ENCODE measurements at regions not wholly inside any gene's neighbourhood (a gene's known extent, or its start where the extent isn't known, plus 50 kb on each side); places are given as distances from the start of the nearest gene placed in this dataset.
"Not testable (repeated sequence)": the region's sequence is repeated elsewhere in the genome, so short reads cannot be mapped to it uniquely, and the experiment has no call there.

DNA sequence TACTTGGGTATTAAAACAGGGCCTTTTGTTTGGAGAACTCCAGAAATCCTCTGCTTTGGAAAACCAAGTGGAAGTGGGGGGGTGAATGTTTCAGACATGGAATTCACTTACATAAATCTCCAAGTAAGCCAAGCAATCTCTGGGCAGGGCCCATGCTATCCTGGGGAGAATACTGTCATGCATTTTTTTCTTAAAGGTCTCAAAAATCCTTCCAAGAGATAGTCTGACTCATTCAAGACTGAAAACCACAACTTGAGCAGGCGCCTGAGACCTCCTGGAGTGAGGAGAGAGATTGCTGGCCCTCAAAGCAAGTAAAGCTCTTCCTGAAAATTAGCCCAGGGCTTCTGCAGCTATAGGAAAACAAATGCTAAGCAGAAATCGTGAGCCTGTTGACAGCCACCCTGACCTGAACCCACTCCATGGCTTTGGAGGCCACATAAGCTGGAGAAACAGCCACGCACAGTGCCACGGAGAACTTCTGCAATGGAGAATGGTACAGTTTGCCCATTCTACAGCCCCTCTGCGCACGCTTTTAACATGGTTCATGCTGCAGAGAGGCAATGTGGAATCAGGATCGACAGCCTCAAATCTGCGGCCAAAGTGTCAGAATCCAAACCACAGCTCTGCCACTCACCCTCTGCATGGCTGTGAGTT, 203.1 kb upstream of the AUTS2 start:
- FAIRE-seq, result no peak

DNA sequence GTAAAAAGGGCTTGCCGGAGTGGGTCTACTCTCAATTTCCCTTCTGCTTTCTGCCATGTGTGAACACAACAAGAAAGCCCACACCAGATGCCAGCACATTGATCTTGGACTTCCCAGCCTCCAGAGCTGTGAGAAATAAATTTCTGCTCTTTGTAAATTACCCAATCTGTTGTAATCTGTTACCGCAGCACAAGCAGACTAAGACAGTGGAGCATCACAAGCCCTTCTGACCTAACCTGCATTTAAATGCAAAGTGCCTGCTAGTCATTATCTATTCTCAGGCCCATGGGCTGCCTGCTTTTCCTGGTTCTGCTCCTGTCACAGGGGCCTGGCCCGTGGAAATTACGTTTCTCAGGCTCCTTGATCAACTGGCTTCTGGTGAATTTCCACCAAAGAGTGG, 199.3 kb upstream of the AUTS2 start:
- FAIRE-seq, result no peak

DNA sequence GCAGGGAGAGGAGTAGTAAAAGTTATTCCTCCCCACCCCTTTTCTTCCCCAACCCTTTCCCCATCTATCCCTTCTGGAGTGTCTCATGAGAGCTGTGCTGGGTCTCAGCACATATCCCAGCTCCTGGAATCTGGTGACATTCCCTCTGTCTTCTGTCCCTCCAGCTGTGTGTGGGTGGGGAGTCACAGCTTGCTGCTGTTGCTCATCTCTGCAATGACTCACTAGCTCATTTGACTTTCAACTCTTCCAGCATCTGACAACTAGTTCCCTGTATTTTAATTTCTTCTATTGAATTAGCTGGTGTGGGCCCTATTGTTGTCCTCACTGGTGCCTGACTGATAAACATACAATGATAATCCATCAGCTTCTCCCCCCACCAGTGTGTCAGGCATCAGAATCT, 198.9 kb upstream of the AUTS2 start:
- FAIRE-seq, result no peak

DNA sequence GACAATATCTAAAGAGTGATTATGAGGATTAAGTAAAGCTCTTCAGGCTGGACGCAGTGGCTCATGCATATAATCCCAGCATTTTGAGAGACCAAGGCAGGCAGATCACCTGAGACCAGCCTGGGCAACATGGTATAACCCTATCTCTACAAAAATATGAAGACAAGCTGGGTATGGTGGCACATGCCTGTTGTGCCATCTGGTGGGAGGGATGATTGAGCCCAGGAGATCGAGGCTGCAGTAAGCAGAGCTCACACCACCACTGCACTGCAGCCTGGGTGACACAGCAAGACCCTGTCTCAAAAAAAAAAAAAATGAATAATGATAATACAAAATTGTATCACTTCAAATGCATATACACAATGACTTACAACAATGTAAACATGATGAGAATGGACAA, 195.6 kb upstream of the AUTS2 start:
- FAIRE-seq, result no peak

DNA sequence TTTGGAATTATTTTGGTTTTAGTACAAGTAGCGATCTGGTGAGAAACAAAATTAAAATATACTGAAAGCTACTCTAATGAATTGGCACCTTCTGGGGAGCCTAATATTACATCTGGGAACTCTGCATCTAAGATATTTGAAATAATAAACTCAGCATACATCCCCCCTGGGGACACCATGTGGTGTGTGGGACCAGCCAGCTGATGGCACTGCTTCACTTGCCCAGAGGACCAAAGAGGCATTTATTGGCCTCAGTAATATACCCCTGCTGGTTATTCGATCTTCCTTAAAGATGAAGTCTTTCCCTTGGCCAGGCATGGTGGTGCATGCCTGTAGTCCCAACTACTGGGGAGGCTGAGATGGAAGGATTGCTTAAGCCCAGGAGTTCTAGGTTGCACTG, 195.1 kb upstream of the AUTS2 start:
- no peak for FAIRE-seq

DNA sequence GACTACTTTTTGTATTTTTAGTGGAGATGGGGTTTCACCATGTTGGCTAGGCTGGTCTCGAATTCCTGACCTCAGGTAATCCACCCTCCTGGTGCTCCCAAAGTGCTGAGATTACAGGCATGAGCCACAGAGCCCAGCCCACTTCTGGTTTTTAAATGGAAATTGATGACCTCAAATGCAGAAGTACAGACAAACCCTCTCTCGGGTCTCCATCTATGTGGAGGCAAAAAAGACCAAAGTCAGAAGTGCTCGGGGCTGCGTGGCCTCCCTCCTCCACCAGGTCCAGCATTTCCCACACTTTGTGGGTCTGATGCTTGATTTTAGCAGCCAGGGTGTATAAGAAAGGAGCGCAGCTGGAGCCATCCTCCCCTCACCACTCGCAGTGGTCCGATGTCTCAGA, 187.3 kb upstream of the AUTS2 start:
- FAIRE-seq, result no peak

DNA sequence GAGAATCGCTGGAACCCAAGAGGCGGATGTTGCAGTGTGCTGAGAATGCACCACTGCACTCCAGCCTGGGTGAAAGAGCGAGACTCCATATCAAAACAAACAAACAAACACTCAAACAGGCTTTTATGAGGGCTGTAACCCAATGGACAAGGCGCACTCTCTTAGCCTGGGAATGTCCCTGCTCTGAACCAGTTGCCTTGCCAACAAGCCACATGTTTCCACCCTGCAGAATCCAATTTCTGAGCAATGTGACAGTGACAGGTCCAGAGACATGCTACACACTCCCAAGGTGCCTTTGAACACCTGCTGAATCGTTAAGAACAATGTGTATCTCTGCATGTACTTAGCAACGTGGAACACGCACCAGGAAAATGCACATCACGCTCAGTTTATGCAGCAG, 186.8 kb upstream of the AUTS2 start:
- no peak for FAIRE-seq

DNA sequence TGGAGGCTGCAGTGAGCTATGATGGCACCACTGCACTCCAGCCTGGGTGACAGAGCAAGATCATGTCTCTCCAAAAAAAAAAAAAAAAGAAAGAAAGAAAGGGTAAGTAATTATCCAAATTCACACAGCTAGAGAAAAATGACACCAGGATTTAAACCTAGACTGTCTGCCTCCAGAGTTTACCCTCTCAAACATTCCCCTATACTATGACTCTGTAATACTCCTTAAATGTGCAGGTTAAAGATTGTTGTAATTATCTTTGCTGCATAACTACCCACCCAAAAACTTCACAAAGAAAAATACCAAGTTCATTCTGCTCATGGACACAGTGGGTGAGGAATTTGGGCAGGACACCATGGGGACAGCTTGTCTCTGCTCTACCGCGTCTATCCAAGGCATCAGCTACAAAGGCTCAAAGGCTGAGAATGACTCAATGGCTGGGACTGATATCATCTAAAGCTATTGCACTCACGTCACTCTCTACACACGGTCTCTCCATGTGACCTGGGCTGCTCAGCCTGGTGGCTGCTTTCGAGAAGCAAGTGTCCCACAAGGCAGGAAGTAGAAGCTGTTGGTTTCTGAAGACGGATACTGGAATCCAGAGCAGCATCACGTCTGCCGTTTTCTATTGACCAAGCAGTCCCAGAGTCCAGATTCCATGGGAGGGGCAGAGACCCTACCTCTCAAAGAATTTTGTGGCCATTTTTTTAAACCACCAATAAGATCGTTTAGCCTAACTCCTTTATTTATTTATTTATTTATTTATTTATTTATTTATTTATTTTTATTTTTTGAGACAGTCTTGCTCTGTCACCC, 185.7 kb upstream of the AUTS2 start:
- no peak for FAIRE-seq

DNA sequence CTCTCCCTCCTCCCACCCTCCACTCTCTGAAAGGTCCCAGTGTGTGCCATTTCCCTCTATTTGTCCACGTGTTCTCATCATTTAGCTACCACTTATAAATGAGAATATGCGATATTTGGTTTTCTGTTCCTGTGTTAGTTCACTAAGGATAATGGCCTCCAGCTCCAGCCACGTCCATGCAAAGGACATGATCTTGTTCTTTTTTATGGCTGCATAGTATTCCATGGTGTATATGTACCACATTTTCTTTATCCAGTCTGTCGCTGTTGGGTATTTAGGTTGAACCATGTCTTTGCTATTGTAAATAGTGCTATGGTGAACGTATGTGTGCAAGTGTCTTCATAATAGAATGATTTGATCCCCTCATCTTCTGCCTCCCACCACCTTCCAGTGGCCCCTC, 183.7 kb upstream of the AUTS2 start:
- FAIRE-seq, result no peak

DNA sequence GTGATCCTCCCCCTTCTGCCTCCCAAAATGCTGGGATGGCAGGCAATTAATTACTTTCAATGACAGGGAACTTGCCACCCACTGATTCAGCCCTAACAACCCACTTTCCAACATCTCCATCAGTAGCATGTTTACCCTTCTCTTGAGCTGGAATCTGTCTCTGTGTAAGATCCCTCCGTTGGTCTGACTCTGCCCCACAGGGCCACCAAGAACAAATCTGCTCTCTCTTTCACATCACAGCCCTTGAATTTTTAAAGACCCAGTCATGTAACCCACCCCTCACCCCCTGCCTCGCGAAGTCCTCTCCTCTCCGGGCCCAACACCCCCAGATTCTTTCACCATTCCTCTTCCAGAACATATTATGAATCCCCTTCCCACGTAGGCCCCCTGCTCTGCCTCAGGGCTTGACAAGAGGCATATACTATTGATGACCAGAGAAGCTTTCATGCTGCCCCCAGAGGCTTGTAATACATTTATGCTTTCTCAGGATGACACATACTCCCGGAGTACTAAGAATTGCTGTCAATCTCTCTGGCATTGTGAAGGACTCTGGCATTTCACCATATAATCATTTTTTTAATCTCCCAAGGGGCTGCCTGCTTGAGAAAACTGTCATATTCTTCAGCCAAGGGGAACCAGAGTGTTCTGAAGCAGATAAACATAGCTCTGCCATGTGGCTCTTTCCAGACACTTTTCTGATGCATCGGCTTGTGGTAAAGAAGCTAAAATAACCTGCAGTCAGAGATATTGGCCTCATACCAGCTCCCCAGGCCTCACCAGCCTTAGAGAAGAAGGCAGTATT, 179.2 kb upstream of the AUTS2 start:
- FAIRE-seq, result no peak

DNA sequence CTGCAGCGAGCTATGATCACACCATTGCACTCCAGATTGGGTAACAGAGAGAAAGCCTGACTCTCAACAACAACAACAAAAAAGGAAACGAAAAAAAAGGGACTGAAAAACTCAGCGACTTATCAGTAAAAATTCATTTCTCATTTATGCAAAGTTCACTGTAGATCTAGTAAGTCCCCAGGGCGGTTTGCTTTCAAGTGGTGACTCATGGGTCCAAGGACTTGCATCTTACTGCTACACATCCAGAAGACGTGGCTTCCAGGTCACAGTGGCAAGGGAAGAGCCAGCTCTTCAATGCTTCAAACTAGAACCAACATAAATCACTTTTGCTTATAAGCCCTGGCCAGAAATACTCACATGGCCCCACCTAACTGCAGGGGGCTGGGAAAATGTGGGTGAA, 178.3 kb upstream of the AUTS2 start:
- no peak for FAIRE-seq

DNA sequence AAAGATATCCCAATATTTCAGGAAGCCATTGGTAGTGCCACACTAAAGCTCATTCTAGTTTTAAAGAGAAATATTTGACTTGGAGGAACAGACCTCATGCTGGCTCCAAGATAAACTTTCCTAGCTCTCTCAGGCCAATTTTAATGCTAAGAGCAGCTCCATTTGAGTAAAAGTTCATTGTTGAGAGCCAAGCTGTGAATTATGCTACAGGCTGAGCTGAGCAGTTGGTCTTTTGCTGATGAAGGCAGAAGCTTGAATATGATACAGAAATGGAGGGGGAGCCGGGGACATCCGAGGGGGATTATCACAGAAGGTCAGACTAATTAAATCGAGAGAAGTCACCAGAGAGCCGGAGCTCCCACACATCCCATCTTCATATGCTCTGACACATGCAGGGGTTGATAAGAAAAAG, 175.7 kb upstream of the AUTS2 start:
- no peak for FAIRE-seq

DNA sequence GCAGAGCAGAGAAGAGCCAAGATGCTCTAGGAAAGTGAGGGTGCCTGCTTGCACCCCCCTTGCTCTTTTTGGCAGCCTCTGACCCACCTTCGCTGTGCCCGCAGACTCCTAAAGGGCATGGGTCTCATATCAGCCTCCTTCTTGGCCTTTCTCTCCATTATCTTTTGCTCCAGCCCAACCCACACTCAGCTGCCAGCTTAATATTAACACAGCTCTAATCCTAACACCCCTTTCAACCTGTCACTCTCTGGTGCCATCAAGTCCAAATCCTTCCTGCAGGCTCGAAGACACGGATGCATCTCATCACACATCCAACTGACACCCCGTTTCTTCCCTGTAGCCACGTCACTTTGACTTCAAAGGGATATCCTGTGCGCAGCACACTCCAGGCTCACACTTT, 171.6 kb upstream of the AUTS2 start:
- FAIRE-seq, result no peak

DNA sequence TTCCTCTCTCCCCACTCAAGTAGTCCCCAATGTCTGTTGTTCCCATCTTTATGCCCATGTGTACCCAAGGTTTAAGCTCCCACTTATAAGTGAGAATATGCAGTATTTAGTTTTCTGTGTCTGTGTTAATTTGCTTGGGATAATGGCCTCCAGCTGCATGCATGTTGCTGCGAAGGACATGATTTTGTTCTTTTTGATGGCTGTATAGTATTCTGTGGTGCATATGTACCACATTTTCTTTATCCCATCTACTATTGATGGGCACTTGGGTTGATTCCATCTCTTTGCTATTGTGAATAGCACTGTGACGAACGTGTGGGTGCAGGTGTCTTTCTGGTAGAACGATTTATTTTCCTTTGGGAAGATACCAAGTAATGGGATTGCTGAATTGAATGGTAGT, 170.2 kb upstream of the AUTS2 start:
- no peak for FAIRE-seq

DNA sequence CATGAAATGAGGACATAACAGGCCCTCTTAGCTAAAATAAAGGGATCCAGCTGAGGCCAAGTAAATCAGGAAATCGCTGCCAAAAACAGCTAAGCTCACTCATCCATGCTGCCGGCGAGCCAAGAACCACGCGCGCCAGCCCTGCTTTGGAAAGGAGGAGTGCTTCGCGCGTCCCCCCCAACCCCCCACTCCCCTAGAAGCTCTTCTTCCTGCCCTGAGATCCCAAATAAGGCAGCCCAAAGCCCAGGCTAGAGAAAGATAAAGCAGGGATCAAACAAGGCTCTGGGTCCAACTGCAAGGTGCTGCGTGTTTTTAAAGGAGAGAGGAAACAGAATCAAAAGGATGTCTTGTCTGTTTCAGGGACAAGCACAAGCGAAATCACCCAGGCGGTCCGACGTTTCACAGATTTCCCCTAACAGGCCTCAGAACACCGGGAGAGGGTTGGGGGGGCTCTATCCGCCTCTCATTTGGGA, 168.3 kb upstream of the AUTS2 start:
- FAIRE-seq, result no peak

DNA sequence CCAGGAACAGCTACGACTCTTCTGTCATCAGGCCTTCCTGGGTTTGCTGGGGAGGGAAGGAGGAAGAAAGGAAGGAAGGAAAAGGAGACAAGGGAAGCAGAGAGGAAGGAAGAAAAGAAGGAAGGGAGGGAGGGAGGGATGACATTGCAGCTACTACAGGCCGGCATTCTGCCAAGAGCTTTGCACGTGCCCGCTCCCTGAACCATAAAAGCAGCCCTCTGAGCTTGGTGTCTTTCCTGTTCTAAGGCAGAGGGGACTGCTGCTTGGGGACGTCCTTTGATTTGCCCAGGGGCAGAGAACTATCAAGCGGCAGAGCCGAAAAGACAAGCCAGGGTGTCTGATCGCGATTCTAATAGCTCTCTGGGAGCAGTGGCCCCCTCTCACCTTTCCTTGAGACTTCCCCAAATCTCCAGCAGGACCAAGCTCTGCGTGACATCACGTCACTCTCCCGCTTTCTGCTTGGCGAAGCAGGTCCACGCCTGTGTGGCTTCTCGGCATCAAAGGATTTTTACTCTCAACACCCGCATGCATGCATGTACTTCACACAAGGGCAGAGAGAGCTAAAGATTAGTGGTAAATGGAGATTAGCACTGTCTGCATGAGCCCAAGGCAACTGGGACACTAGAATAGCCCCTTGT, 167.8 kb upstream of the AUTS2 start:
- FAIRE-seq, result no peak

DNA sequence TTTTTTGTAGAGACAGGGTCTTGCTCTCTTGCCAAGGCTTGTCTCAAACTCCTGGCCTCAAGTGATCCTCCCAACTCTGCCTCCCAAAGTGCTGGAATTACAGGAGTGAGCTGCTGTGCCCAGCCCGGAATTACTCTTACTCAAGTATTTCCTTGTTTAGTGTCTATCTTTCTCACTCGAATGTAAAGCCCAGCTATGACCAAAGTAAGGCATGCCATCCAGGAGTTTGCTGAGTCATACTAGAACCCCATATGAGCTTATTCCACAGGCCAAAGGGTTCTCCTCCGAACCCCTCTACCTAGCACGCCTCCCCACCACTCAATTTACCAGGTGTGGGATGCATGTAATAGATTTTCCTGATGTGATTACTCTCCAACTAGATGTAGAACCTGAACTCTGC, 166.6 kb upstream of the AUTS2 start:
- FAIRE-seq, result no peak

DNA sequence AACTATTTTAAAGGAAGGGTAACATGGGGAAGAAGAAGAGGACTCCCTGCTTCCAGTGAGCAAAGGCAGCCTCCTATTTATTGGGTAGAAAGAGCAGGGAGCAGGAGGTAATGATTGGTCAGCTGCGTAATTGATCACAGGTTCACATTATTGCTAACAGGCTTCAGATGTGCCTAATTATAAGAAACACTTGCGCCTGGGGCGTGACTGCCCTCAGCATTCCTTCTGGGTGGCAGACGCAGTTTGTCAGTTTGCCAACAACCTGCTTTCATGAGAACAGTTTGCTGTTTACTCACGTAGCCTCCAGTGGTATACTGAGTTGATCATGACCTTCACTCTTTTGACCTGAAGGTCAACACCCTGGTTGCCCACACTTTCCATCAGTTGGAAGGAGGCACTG, 166.0 kb upstream of the AUTS2 start:
- not testable (repeated sequence) for FAIRE-seq

DNA sequence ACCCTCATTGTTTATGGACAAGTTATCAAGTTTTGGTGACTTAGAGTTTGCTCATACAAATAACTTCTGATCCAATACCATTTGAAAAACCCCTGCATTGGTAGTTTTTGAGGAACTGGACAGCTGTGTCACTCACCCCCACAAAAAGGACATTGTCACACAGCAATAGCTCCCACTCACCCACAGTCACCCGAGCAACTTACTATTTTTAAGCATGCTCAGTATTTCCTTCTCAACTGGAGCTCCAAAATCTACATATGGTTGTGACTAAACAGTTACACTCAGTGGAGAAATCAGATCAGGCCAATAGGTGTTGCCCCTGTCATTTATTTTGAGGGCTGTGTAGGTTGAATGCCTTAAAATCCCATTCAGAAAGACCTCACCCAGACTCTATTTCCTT, 165.2 kb upstream of the AUTS2 start:
- no peak for FAIRE-seq

DNA sequence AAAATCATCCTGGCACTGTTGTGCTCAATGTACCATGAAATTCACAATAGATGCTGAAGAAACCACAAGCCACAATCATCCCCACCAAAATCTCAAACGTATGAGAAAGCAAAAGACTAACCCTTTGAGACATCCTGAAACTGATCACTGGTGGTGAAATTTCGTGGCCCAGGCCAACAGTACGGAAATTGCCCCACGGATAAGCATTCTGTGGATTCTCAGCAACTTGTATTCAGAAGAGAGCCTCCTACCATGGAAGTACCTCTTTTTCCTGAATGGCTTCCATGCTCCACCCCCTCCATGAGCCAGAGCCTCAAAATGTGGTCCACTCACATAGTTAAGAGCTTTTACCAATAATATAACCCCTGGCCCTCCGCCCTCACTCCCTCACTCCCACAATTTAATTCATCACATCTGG, 163.9 kb upstream of the AUTS2 start:
- FAIRE-seq, result no peak

DNA sequence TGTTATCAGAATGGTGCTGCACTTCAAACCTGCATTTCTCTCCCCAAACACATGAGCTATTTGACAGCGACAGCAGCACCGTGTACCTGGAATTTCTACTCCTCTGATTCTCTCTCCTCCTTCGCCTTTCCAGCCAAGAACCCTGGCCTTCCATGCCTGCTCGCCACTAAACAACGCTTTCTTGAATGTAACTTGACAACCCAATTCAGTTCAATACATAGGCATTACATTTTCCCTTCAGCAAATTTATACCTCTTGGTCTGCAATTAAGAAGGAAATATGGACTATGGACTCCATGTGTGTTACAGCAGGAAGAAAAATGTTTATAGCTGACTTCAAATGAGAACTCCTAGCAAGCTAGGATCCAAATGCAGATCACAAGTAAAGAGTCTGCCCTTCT, 162.6 kb upstream of the AUTS2 start:
- no peak for FAIRE-seq

DNA sequence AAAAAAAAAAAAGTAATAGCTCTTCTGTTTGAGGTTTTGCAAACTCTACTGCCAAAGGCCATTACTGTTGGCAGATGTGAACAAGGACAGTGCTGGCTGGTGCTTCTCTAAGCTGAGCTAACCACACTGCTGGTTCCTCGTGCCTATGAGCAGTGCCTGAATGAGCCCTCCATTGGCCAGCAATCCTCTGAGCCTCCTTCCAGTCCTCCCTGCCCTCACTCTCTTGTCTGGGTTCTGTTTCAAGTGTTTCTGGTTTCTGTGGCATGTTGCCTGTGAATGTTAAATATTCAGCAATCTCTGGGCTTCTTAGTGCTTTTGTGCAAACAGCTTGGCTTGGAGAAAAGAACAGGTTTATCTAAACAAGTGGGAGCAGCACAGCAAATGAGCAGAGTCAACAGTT, 161.3 kb upstream of the AUTS2 start:
- no peak for FAIRE-seq
